RWPE2 (cell line): ENCODE measurements at regions not wholly inside any gene's neighbourhood (a gene's known extent, or its start where the extent isn't known, plus 50 kb on each side); places are given as distances from the start of the nearest gene placed in this dataset.
A peak's percentile ranks its signal among the peaks of the same experiment; 100 is the strongest.

Source experiments
- ATAC-seq: fragments of 200-7000 bp; cut with Tn5 transposase; 3 replicates; pipeline ENCODE4 v1.9.1; 2021; ENCODE audit warnings: low read depth
- DNase-seq: peaks from one replicate; pipeline ENCODE4 v3.0.0-alpha.2; 2020; ENCODE audit warnings: low spot score
- H3K27ac ChIP-seq: fragments of 450-650 bp; 2 replicates; pipeline ENCODE4 v1.5.1; 2017; ENCODE audit warnings: mild to moderate bottlenecking; ENCODE audit not compliant: poor library complexity, severe bottlenecking
- H3K27me3 ChIP-seq: fragments of 250-450 bp; sonication (Bioruptor Pico); 2 replicates; pipeline ENCODE4 v1.5.1; 2021; ENCODE audit warnings: mild to moderate bottlenecking, moderate library complexity; ENCODE audit not compliant: insufficient read depth, poor library complexity, severe bottlenecking
- H3K36me3 ChIP-seq: fragments of 250-450 bp; sonication (Bioruptor Pico); 2 replicates; pipeline ENCODE4 v1.5.1; 2020; ENCODE audit warnings: low read depth, mild to moderate bottlenecking, moderate library complexity
- H3K4me1 ChIP-seq: fragments of 250-450 bp; sonication (Bioruptor Pico); 2 replicates; pipeline ENCODE4 v1.5.1; 2021; ENCODE audit warnings: mild to moderate bottlenecking, moderate library complexity; ENCODE audit not compliant: insufficient read depth, poor library complexity, severe bottlenecking
- H3K4me3 ChIP-seq: fragments of 250-450 bp; sonication (Bioruptor Pico); 2 replicates; pipeline ENCODE4 v1.5.1; 2021; ENCODE audit warnings: mild to moderate bottlenecking, moderate library complexity; ENCODE audit not compliant: severe bottlenecking
- H3K9me3 ChIP-seq: fragments of 250-450 bp; sonication (Bioruptor Pico); 2 replicates; pipeline ENCODE4 v1.5.1; 2021; ENCODE audit warnings: mild to moderate bottlenecking, moderate library complexity; ENCODE audit not compliant: severe bottlenecking
- CTCF ChIP-seq: fragments of 450-650 bp; IDR thresholded peaks from one replicate; pipeline ENCODE4 v1.5.1; 2017; ENCODE audit warnings: mild to moderate bottlenecking, moderate library complexity; ENCODE audit not compliant: poor library complexity, severe bottlenecking

- H3K4me1 ChIP-seq: peaks cover 27% of the 10 kb centered on the region
- H3K27ac ChIP-seq: peak overlapping the region; percentile 97
Observed at GRCh38 chr2:133818661-133819060, 250.4 kb upstream of the NCKAP5 start.

GRCh38 chr2:133819906-133820305 is 251.6 kb upstream of the NCKAP5 start:
- no peak for ATAC-seq

More at GRCh38 chr2:133818661-133819060, 250.4 kb upstream of the NCKAP5 start:
- no peaks in the 10 kb centered on the region for H3K36me3 ChIP-seq
- no peak overlapping the region for H3K4me3 ChIP-seq
- TF ChIP-seq CTCF: no peak
- ATAC-seq: no peak
- no peaks in the 10 kb centered on the region for H3K9me3 ChIP-seq
- DNase-seq: no peak
- no peaks in the 10 kb centered on the region for H3K27me3 ChIP-seq

GRCh38 chr2:133821107-133821760 is 253.0 kb upstream of the NCKAP5 start:
- Histone ChIP-seq H3K9me3 (no peaks in the 10 kb centered on the region), H3K27ac (no peak overlapping the region), H3K4me1 (peaks cover 22% of the 10 kb centered on the region), H3K36me3 (no peaks in the 10 kb centered on the region), H3K4me3 (no peak overlapping the region), H3K27me3 (no peaks in the 10 kb centered on the region)
- no peak for DNase-seq
- no peak for ATAC-seq
- no peak for TF ChIP-seq CTCF

More at GRCh38 chr2:133819906-133820305, 251.6 kb upstream of the NCKAP5 start:
- H3K4me1 ChIP-seq: peaks cover 23% of the 10 kb centered on the region
- DNase-seq: no peak
- H3K36me3 ChIP-seq: no peaks in the 10 kb centered on the region
- TF ChIP-seq CTCF: no peak
- no peaks in the 10 kb centered on the region for H3K27me3 ChIP-seq
- peak overlapping the region; percentile 97 for H3K27ac ChIP-seq
- no peaks in the 10 kb centered on the region for H3K9me3 ChIP-seq
- no peak overlapping the region for H3K4me3 ChIP-seq

- ATAC-seq: no peak
- no peaks in the 10 kb centered on the region for H3K36me3 ChIP-seq
- H3K9me3 ChIP-seq: no peaks in the 10 kb centered on the region
- H3K27ac ChIP-seq: no peak overlapping the region
- no peaks in the 10 kb centered on the region for H3K27me3 ChIP-seq
- H3K4me3 ChIP-seq: no peak overlapping the region
- no peak for TF ChIP-seq CTCF
- peaks cover 14% of the 10 kb centered on the region for H3K4me1 ChIP-seq
- DNase-seq: no peak
Observed at GRCh38 chr2:133822517-133823225, 254.4 kb upstream of the NCKAP5 start.

GRCh38 chr2:133823226-133823550 is 254.9 kb upstream of the NCKAP5 start:
- no peaks in the 10 kb centered on the region for H3K27me3 ChIP-seq
- no peaks in the 10 kb centered on the region for H3K36me3 ChIP-seq
- no peak for DNase-seq
- no peak overlapping the region for H3K27ac ChIP-seq
- no peak overlapping the region for H3K4me3 ChIP-seq
- no peak for ATAC-seq
- no peaks in the 10 kb centered on the region for H3K9me3 ChIP-seq
- TF ChIP-seq CTCF: no peak
- H3K4me1 ChIP-seq: peaks cover 12% of the 10 kb centered on the region
